Thoracic aorta (tissue), 2 donors: ENCODE measurements at regions not wholly inside any gene's neighbourhood (a gene's known extent, or its start where the extent isn't known, plus 50 kb on each side); places are given as distances from the start of the nearest gene placed in this dataset.

Experiments used
- ATAC-seq: fragments of 150-250 bp; one replicate; pipeline ENCODE4 v1.8.0; 2017; ENCODE audit warnings: low read depth; ENCODE audit not compliant: insufficient number of reproducible peaks, low FRiP score
- DNase-seq: peaks from one replicate; pipeline ENCODE4 v3.0.0-alpha.2; 2020; ENCODE audit warnings: low spot score
- H3K27ac ChIP-seq, 2 donors: fragments of 200-600 bp; sonication (generic); 1 replicate in 1 of 2; 2 replicates in 1 of 2; pipeline ENCODE4 v1.5.1; 2016; ENCODE audit warnings: mild to moderate bottlenecking in 2 of 2, moderate library complexity in 2 of 2
- H3K27me3 ChIP-seq: fragments of 200-600 bp; sonication (generic); replicated peaks from 2 replicates; pipeline ENCODE4 v1.6.0; 2016; ENCODE audit warnings: mild to moderate bottlenecking; ENCODE audit not compliant: insufficient read depth
- H3K36me3 ChIP-seq: fragments of 200-600 bp; sonication (generic); one replicate; pipeline ENCODE4 v1.5.1; 2016
- H3K4me1 ChIP-seq, 2 donors: fragments of 200-600 bp; sonication (generic); 1 replicate in 1 of 2; 2 replicates in 1 of 2; pipeline versions ENCODE4 v1.5.1 to v1.6.0; 2016; ENCODE audit warnings: low read depth in 2 of 2, mild to moderate bottlenecking in 1 of 2; ENCODE audit not compliant: control insufficient read depth in 1 of 2
- H3K4me3 ChIP-seq: fragments of 200-600 bp; sonication (generic); 2 replicates; pipeline ENCODE4 v1.5.1; 2016; ENCODE audit warnings: mild to moderate bottlenecking
- H3K9me3 ChIP-seq: fragments of 200-600 bp; sonication (generic); 2 replicates; pipeline ENCODE4 v1.5.1; 2016
- CTCF ChIP-seq: fragments of 200-600 bp; sonication (generic); IDR thresholded peaks from one replicate; pipeline ENCODE4 v1.5.1; 2019; ENCODE audit warnings: antibody characterized with exemption

DNA sequence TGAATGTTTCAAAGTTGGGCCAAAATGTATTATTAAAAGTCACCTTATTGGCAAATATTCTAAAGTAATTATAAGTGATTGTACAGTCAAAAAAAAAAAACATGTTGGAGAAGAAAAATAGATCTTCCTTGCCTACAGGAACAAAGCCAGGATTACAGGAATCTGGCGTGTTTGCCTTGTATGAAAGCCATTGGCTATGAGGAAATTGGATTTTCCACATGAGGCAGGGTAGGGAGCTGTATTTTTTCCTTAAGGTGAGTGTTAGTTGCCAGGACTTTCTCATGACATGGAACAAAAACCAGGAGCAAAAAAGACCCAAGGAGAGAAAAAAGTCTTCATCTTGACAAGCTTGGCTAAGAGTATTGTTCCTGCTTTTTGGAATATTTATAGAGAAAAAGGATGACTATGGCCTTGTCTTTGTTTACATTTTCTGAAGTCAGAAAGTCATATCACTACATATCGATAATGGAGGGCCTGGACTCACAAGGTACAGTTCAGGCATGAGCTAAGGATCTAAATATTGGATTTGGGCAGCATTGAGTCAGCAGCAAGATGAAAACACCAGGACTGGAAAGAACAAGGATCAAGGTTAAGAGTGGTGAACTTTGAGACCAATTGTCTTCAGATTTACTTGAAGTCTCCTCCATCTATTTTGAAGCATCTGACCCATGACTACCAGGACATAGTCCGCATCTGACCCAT is 68.4 kb upstream of the FLRT2 start:
- H3K4me1 ChIP-seq = peaks cover 3 to 4% of the 10 kb centered on the region in 2 donors

GRCh38 chr14:85463512-85463911 is 66.4 kb upstream of the FLRT2 start:
- no peaks in the 10 kb centered on the region for H3K36me3 ChIP-seq
- DNase-seq (no peak), ATAC-seq (no peak)
- H3K27ac ChIP-seq = no peak overlapping the region
- TF ChIP-seq CTCF = no peak
- peaks cover 3 to 4% of the 10 kb centered on the region in 2 donors for H3K4me1 ChIP-seq
- H3K27me3 ChIP-seq = no peaks in the 10 kb centered on the region
- H3K4me3 ChIP-seq = no peak overlapping the region
- H3K9me3 ChIP-seq = no peaks in the 10 kb centered on the region

More for the DNA sequence above, 68.4 kb upstream of the FLRT2 start:
- Histone ChIP-seq H3K36me3 (no peaks in the 10 kb centered on the region), H3K4me3 (no peak overlapping the region), H3K9me3 (no peaks in the 10 kb centered on the region), H3K27me3 (no peaks in the 10 kb centered on the region), H3K27ac (peak overlapping the region; percentile 8 to 38)
- ATAC-seq (no peak), DNase-seq (no peak)
- no peak for TF ChIP-seq CTCF

GRCh38 chr14:85464135-85464895 is 65.6 kb upstream of the FLRT2 start:
- DNase-seq (no peak), ATAC-seq (no peak)
- H3K27ac ChIP-seq = no peak overlapping the region
- H3K36me3 ChIP-seq = no peaks in the 10 kb centered on the region
- peaks cover 3 to 4% of the 10 kb centered on the region in 2 donors for H3K4me1 ChIP-seq
- no peak for TF ChIP-seq CTCF
- no peak overlapping the region for H3K4me3 ChIP-seq
- no peaks in the 10 kb centered on the region for H3K27me3 ChIP-seq
- H3K9me3 ChIP-seq = no peaks in the 10 kb centered on the region

DNA sequence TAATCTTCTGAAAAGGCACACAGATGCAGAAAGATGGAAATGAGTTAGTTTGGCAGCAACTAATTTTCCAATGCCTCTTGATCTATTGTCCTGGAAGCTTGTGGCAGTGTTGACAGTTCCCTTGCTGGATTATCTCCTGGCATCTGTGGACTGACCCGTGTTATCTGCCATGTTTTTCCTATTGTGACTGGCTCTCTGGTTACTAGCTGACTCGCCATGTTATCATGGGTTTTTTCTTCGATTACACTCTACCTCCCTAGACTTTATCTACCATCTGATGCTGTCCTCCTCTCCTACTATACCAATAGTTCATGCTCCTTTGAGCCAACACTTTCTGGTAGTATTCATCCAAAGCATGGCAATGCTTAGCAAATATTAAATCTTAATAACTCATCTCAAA is 63.3 kb upstream of the FLRT2 start:
- Histone ChIP-seq H3K36me3 (no peaks in the 10 kb centered on the region), H3K9me3 (no peaks in the 10 kb centered on the region), H3K27ac (no peak overlapping the region), H3K4me1 (peaks cover under 1 to 9% of the 10 kb centered on the region in 2 donors), H3K27me3 (no peaks in the 10 kb centered on the region), H3K4me3 (no peak overlapping the region)
- DNase-seq (no peak), ATAC-seq (no peak)
- no peak for TF ChIP-seq CTCF

GRCh38 chr14:85468816-85469215 is 61.1 kb upstream of the FLRT2 start:
- DNase-seq = no peak
- no peak for ATAC-seq
- no peak for TF ChIP-seq CTCF
- Histone ChIP-seq H3K4me1 (peaks cover 0 to 8% of the 10 kb centered on the region in 2 donors), H3K27ac (no peak overlapping the region), H3K4me3 (no peak overlapping the region), H3K9me3 (no peaks in the 10 kb centered on the region), H3K36me3 (no peaks in the 10 kb centered on the region), H3K27me3 (no peaks in the 10 kb centered on the region)
